GM21786 (cell line): ENCODE measurements at regions not wholly inside any gene's neighbourhood (a gene's known extent, or its start where the extent isn't known, plus 50 kb on each side); places are given as distances from the start of the nearest gene placed in this dataset.
"Not testable (repeated sequence)": the region's sequence is repeated elsewhere in the genome, so short reads cannot be mapped to it uniquely, and the experiment has no call there.

Source experiments
- ATAC-seq: cut with Tn5 transposase; IDR thresholded peaks from one replicate; pipeline ENCODE4 v1.9.1; 2021; ENCODE audit not compliant: unreplicated experiment

- ATAC-seq: no peak
Observed at GRCh38 chr18:6521803-6522418, 107.2 kb upstream of the L3MBTL4 start.

GRCh38 chr18:6525604-6526003 lies 110.9 kb upstream of the L3MBTL4 start:
- ATAC-seq: no peak

DNA sequence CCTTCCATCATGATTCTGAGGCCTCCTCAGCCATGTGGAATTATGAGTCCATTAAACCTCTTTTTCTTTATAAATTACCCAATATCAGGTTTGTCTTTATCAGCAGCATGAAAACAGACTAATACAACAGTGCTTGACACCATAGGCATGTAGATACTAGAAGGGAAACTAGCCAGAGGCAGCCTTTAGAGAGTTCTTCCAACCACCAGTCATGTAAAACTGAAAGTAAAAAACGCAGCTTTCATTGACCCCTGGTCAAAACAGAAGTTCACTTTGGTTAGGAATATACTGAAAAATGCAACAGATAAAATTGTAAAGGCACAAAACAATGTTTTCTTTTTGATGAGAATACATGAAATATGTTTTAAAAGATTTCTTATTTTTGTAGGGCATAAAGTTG lies 122.8 kb upstream of the L3MBTL4 start:
- ATAC-seq: peak; percentile 78

DNA sequence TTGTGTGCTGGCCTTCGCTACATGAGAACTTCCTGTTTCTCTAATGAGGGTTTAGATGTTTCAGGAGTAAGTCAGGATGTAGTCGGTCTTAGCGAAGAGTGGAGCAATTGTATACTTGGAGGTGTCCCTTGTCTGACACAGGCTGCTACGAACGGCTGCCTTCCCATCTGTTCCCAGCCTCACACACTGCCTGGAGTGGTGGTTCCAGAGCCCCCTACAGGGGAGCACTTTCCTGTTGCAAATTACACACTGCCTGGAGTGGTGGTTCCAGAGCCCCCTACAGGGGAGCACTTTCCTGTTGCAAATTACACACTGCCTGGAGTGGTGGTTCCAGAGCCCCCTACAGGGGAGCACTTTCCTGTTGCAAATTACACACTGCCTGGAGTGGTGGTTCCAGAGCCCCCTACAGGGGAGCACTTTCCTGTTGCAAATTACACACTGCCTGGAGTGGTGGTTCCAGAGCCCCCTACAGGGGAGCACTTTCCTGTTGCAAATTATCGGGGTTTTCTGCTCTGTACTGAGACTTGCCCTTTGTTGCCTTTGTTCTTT lies 126.5 kb upstream of the L3MBTL4 start:
- ATAC-seq: not testable (repeated sequence)

GRCh38 chr18:6542296-6542695 lies 127.6 kb upstream of the L3MBTL4 start:
- ATAC-seq: no peak

- ATAC-seq: no peak
Observed at GRCh38 chr18:6543330-6543908, 128.7 kb upstream of the L3MBTL4 start.

DNA sequence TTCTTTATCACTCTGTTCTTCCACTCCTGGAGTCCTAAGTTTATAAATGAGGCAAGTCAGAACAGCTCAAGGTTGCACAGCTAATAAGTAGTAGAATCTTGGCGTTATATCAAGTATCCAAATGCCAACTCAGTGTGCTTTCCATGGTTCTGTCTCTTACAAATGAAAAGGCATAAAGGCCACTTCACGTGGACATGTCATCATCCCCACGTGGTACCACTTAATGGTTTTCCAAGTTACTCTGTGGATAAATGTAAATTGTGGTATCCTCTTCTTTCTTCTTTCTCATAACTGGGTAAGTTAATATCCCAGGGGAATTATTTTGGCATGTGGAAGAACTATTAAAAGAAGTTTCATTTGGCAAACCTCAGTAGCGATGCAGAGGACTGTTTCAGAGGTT lies 131.5 kb upstream of the L3MBTL4 start:
- ATAC-seq: no peak

DNA sequence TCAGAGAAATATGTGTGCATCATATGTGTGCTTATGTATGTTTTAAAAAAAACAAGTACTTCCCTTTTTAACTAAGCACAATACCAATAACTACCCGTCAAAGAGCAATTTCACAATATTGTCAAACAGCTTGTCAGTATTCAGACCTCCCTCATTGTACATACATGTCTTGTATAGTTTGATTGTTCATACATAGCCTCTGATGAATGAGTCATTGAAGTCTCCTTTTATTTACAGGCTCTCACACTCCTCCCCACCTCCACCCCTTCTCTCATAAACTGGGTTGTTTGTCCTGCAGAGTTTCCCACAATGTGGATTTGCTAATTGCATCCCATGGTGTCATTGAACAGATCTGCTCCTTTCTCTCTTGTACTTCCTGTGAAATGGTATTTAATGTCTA lies 132.8 kb upstream of the L3MBTL4 start:
- ATAC-seq: no peak

- no peak for ATAC-seq
Observed at GRCh38 chr18:6553234-6553900, 138.7 kb upstream of the L3MBTL4 start.

- no peak for ATAC-seq
Observed at GRCh38 chr18:6557057-6557769, 142.5 kb upstream of the L3MBTL4 start.

DNA sequence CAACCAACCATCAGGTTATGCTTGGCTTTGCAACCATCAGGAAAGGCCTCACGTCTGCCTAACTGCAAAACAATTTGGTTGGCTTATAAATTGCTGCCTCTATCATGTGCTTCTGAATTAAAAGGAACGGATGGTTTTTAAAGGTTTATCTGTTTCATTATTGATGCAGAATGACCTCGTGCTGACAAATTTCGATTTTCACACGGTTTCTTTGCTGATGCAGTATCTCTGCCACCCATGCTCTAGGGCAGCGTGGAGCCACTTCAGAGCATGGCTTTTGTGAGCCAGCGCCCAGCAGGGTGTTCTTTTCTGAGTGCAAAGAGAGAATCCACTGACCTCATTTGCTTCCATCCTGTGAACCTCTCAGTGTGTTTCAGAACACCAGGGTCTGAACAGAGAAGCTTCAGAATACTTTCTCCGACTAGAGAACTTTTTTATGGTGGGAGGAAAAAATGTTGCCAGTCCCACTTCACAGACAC lies 143.1 kb upstream of the L3MBTL4 start:
- ATAC-seq: no peak

DNA sequence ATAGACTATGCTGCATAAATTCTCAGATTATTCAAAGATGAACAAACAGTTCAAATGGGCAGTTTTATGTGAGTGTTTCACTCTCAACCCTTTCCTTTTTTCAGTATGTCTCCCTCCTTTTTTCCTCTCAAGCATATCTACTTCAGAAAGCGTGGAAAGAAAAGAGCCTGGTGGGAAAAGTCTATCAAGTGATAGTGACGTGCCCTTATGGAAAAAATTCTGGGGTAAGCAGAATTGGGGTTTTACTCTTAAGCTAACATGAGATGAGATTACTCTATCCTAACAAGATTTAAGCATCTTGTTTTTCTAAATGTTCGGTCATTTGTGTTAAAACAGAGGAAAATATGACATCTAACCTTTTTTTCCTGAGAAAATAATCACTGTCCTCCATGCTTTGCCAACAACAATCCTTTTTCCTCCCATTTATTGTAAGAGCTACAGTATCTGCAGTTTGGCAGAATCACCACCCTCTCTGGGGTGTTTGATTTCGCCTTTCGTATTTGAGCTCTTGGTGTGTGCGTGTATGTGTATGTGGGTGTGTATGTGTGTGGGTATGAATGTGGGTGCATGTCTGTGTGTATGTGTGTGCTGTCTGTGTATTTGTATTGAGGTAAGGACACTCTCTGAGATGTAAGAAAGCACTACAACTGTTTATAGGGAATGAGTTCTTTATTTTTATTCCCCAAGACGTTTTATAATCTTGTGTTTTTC lies 143.9 kb upstream of the L3MBTL4 start:
- ATAC-seq: no peak

- ATAC-seq: no peak
Observed at GRCh38 chr18:6559296-6559695, 144.6 kb upstream of the L3MBTL4 start.

DNA sequence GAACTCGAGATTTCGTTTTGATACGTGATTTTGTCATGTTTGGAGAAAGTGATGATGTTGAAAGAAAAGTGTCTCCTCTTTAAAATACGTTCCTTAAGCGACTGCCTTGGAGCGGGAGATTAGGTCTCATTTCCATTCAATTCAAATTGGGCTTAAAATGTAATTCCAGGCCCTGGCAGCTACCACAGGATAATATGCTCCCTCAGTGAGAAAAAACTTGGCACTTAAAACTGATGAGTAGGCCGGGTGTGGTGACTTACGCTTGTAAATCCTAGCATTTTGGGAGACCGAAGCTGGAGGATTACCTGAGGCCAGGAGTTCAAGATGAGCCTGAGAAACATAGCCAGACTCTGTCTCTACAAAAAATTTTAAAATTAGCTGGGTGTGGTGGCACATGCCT lies 146.3 kb upstream of the L3MBTL4 start:
- no peak for ATAC-seq

DNA sequence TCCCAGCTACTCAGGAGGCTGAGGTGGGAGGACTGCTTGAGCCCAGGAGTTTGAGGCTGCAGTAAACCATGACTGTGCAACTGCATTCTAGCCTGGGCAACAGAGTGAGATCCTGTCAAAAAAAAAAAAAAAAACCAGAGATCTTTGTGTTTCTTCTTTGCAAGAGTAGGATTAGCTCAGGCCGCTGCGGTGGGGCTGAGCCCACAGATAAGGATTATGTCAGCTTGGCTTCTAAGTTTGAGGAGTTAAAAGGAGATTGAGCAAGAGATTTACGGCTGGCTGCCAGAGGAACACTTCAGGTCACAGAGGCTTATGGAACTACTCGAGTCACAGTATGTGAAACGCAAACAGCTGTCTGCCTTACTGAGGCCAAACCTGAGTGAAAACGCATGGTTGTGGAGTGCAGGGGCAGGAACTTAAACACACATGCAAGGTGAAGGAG lies 146.7 kb upstream of the L3MBTL4 start:
- no peak for ATAC-seq

DNA sequence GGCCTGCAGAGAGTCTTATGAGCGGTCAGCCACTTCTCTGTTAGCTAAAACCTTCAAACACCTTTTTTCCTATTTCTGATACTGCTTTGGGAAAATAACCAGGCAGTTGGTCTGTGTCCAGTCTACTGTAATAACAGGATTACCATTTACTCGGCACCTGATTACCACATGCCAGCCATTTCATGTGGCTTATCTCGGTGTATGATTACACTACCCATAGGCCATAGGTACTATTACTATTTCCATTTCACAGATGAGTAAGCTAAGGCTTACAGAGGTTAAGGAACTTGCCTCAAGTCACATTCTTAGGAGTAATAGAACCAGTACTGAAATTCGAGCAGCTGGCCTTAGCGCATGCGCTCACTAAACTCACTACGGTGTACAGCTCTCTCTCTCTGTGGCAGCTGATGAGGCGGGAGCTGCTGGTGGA lies 147.2 kb upstream of the L3MBTL4 start:
- ATAC-seq: no peak

GRCh38 chr18:6563896-6564295 lies 149.2 kb upstream of the L3MBTL4 start:
- no peak for ATAC-seq

DNA sequence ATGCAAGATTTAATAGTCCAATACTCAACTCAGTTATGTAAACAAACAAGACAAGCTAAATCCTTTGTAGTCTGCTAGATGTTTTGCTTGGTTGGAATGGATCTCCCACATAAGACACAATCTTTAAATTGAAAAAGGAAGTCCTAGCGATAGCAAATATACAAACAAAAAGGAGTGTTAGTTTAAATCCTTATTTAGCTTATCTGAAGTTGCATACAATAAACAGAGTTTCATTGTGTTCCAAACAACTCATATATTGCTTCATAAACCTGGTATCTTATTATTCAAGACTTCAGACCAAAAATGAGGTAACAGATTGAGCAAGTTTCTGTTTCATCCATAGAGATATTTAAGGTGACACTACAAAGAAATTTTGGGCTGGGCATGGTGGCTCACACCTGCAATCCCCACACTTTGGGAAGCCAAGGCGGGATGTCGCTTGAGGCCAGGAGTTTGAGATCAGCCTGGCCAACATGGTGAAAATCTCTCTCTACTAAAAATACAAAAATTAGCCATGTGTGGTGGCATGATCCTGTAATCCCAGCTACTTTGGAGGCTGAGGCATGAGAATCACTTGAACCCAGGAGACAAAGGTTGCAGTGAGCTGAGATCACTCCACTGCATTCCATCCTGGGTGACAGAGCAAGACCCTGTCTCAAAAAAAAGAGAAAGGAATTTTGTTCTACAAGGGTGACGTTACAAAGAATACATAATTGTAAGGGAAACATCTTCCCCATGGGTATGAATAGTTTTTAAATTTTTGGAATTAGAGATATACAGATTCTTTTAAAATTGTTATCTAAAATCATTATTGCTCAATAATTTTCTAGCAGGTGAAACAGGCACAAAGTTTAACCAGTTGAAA lies 150.5 kb upstream of the L3MBTL4 start:
- no peak for ATAC-seq

- ATAC-seq: no peak
Observed at GRCh38 chr18:6565815-6566081, 151.0 kb upstream of the L3MBTL4 start.

DNA sequence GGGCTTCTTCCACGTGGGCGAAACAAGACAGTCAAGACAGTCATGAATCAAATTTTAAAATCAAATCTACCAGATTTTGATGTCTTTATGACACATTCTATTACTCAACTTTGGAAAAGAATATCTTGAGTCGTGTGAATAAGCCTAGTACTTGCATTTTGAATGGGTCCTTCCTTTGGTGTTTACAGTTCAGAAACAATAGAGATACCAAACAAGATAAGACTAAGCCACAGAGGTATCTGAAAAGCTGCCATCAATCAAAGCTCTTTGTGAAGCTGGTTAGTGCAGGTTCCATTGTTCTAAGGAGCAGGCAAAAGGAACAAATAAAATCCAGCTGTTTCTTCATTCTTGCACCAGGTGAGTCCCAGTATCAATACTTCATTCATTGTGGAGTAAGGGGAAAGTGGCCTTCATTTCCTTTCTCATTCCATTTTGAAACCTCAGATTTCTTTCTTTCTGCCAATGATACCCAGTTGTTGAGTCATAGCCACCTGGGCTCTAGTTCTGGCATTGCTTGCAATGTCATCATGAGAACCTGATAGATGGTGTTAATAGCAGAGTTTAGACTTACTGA lies 151.7 kb upstream of the L3MBTL4 start:
- no peak for ATAC-seq
